GM13977 (cell line): ENCODE measurements at regions not wholly inside any gene's neighbourhood (a gene's known extent, or its start where the extent isn't known, plus 50 kb on each side); places are given as distances from the start of the nearest gene placed in this dataset.

Experiments
- DNase-seq: peaks from one replicate; pipeline ENCODE4 v3.0.0; 2012; ENCODE audit warnings: low spot score
- in situ Hi-C: fragments of 300-500 bp; cut with MboI; formaldehyde crosslinking; loops from one replicate; pipeline ENCODE4 v1.12.0; 2022; ENCODE audit warnings: low sequenced_read_pairs, low pct_unique_long_range_greater_than_20kb, mixed read lengths, inconsistent platforms; ENCODE audit not compliant: unreplicated experiment
- TF ChIP-seq, protein P1 (sequence below): IDR thresholded peaks from 2 replicates; pipeline ENCODE4 v1.5.1; 2012; ENCODE audit warnings: mild to moderate bottlenecking, control low read depth; ENCODE audit not compliant: insufficient read depth; ENCODE audit errors: extremely low read depth, missing control alignments

- DNase-seq = no peak
- in situ Hi-C loops = no loop called here
- TF ChIP-seq, protein P1, sequence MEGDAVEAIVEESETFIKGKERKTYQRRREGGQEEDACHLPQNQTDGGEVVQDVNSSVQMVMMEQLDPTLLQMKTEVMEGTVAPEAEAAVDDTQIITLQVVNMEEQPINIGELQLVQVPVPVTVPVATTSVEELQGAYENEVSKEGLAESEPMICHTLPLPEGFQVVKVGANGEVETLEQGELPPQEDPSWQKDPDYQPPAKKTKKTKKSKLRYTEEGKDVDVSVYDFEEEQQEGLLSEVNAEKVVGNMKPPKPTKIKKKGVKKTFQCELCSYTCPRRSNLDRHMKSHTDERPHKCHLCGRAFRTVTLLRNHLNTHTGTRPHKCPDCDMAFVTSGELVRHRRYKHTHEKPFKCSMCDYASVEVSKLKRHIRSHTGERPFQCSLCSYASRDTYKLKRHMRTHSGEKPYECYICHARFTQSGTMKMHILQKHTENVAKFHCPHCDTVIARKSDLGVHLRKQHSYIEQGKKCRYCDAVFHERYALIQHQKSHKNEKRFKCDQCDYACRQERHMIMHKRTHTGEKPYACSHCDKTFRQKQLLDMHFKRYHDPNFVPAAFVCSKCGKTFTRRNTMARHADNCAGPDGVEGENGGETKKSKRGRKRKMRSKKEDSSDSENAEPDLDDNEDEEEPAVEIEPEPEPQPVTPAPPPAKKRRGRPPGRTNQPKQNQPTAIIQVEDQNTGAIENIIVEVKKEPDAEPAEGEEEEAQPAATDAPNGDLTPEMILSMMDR = no peak
Observed at GRCh38 chr13:33891196-33891742, 73.3 kb downstream of the RFC3 start.

- DNase-seq = no peak
- TF ChIP-seq, protein P1 = no peak
- in situ Hi-C loops = no loop called here
Observed at GRCh38 chr13:33893559-33893958, 75.6 kb downstream of the RFC3 start.

DNA sequence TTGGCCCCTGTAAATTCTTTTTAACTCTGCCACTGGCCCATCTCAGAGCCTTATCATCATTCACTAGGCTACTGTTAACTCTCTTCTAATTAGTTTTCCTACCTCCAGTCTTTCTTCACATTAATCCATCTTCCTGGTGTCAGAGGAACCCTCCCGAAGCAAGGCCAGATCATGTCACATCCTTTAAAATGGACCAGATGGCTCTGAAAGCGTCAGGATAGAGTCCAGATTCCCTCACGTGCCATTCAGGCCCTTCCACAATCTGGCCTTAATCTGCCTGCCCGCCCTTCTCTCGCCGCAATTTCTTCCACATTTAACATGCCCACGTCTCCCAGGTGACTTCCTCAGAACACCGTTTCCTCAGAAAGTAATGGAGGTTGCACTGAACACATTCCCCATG is 86.5 kb downstream of the RFC3 start:
- DNase-seq = no peak
- in situ Hi-C loops = no loop called here
- TF ChIP-seq, protein P1 = no peak

DNA sequence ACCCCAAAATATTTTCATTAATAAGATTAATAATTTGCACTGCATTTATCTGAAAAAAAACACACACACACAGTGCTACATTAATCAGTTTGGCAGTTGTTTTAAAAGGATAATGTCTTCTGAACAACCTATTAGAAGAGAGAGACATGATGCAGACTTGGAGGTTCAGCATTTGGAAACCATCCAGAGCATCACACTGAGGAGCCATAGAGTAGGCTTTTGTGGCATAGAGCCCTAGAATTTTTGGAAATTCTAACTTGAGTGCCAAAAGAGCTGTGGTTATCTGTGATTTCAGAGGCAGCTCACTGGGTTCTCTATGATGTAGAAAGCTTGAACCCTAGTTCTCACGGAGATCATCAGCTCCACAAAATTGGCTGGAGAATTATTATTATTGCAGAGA is 90.2 kb downstream of the RFC3 start:
- in situ Hi-C loops = no loop called here
- TF ChIP-seq, protein P1 = no peak
- no peak for DNase-seq

DNA sequence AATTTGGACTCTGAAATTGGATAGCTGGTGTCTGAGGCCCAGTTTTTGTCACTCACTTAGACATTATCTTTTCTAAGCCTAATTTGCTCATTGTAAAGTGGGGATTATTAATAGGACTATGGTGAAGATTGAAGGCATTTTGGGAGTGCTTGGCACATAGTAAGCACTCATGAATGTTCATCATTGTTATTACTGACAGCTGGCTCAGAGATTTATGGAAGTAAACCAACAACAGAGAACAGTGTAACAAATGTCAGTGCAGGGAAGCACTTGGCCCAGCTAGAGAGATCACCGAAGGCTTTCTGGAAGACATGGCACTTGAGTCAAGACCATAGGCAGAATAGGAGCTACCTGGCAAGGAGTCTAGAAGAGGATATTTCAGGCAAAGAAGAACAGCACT is 92.3 kb downstream of the RFC3 start:
- in situ Hi-C loops = no loop called here
- TF ChIP-seq, protein P1 = no peak
- no peak for DNase-seq

- TF ChIP-seq, protein P1 = no peak
- DNase-seq = no peak
- in situ Hi-C loops = no loop called here
Observed at GRCh38 chr13:33911521-33911920, 93.6 kb downstream of the RFC3 start.

- DNase-seq = no peak
- in situ Hi-C loops = no loop called here
- TF ChIP-seq, protein P1 = no peak
Observed at GRCh38 chr13:33913829-33914228, 95.9 kb downstream of the RFC3 start.
